ENCODE measurements at regions not wholly inside any gene's neighbourhood (a gene's known extent, or its start where the extent isn't known, plus 50 kb on each side); places are given as distances from the start of the nearest gene placed in this dataset.

DNA sequence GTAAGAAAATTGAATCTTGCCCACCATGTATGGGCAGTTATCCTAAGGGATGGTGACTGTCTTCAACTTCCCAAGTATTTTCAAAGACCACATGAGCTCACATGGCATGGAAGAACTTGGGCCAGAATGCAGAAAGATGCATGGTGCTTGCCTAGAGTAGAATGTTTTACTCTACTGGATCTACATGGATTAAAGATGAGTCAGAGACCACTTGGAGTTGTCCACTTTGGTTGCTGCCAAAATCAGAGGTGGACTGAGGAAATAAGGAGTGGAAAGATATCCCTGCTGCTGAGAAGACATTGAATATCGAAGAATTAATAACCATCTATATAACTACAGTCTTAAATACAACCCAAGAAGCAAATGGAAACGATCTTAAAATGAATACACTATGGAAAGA, 498.1 kb downstream of the NLGN4X start:
- Histone ChIP-seq H3K9me3 (no peaks in the 10 kb centered on the region), H3K4me3 (no peak overlapping the region), H3K27ac (no peak overlapping the region), H3K36me3 (no peaks in the 10 kb centered on the region), H3K4me1 (no peaks in the 10 kb centered on the region), H3K27me3 (no peaks in the 10 kb centered on the region)
- DNase-seq: no peak
- intact Hi-C loops (cut with DNase I; ENCODE audit: low total_unique reads): no loop called here
- TF ChIP-seq, protein P1, sequence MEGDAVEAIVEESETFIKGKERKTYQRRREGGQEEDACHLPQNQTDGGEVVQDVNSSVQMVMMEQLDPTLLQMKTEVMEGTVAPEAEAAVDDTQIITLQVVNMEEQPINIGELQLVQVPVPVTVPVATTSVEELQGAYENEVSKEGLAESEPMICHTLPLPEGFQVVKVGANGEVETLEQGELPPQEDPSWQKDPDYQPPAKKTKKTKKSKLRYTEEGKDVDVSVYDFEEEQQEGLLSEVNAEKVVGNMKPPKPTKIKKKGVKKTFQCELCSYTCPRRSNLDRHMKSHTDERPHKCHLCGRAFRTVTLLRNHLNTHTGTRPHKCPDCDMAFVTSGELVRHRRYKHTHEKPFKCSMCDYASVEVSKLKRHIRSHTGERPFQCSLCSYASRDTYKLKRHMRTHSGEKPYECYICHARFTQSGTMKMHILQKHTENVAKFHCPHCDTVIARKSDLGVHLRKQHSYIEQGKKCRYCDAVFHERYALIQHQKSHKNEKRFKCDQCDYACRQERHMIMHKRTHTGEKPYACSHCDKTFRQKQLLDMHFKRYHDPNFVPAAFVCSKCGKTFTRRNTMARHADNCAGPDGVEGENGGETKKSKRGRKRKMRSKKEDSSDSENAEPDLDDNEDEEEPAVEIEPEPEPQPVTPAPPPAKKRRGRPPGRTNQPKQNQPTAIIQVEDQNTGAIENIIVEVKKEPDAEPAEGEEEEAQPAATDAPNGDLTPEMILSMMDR (IDR thresholded peaks at IDR 0.05): no peak

DNA sequence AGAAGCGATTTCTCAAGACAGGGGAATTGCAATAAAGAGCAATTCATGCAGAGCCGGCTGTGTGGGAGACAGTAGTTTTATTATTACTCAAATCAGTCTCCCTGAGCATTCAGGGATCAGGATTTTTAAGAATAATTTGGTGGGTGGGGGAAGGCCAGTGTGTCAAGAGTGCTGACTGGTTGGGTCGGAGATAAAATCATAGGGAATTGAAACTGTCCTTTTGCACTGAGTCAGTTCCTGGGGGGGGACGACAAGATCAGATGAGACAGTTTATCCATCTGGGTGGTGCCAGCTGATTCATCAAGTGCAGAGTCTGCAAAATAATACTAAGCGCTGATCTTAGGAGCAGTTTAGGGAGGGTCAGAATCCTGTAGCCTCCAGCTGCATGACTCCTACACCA, 502.4 kb downstream of the NLGN4X start:
- H3K4me1 ChIP-seq: no peaks in the 10 kb centered on the region
- H3K36me3 ChIP-seq: no peaks in the 10 kb centered on the region
- H3K9me3 ChIP-seq: no peaks in the 10 kb centered on the region
- H3K4me3 ChIP-seq: no peak overlapping the region
- intact Hi-C loops (cut with DNase I; ENCODE audit: low total_unique reads): no loop called here
- DNase-seq: peak in 1 of 2 donors; percentile 23
- no peaks in the 10 kb centered on the region for H3K27me3 ChIP-seq
- no peak overlapping the region for H3K27ac ChIP-seq
- TF ChIP-seq, protein P1 (IDR thresholded peaks at IDR 0.05): no peak

DNA sequence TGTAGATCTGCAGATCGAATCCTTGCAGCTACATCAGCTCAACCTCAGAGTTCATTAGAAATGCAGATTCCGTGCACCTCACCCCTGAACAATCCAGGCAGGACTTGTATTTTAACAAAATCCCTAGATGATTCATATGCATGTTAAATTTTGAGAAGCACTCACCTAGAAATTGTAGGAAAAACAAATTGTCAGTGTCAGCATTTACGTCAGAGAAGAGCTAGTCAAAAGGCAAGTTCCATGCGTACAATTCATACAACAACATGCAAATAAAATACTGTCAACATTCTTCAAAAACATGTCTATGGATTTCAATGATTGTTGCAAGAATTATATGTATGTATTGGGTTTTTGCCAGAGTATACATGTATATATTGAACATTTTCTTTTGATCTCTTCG, 504.5 kb downstream of the NLGN4X start:
- Histone ChIP-seq H3K4me1 (no peaks in the 10 kb centered on the region), H3K36me3 (no peaks in the 10 kb centered on the region), H3K27ac (no peak overlapping the region), H3K4me3 (no peak overlapping the region), H3K9me3 (no peaks in the 10 kb centered on the region), H3K27me3 (no peaks in the 10 kb centered on the region)
- intact Hi-C loops (cut with DNase I; ENCODE audit: low total_unique reads): no loop called here
- DNase-seq: no peak
- TF ChIP-seq, protein P1 (IDR thresholded peaks at IDR 0.05): no peak

DNA sequence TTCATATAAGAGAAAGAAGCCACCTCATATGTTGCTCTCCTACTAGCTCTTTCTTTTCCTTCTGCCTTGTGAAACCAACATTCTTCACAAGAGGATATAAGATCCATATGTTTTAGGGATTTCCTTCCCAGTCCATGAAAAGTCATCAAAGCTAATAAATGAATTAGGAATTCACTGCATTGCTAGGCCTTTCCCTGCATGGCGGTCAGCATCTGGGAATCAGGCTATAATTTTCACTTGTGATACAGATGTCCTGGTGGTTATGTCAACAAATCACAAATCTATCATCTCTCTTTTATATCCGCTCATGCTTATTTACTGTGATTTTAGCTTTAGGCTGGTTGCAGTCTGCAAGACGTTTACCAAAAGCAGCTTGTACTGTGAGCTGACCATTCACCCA, 510.0 kb downstream of the NLGN4X start:
- TF ChIP-seq, protein P1 (IDR thresholded peaks at IDR 0.05): no peak
- Histone ChIP-seq H3K4me1 (no peaks in the 10 kb centered on the region), H3K27ac (no peak overlapping the region), H3K9me3 (no peaks in the 10 kb centered on the region), H3K36me3 (no peaks in the 10 kb centered on the region), H3K4me3 (no peak overlapping the region), H3K27me3 (no peaks in the 10 kb centered on the region)
- intact Hi-C loops (cut with DNase I; ENCODE audit: low total_unique reads): no loop called here
- DNase-seq: no peak

DNA sequence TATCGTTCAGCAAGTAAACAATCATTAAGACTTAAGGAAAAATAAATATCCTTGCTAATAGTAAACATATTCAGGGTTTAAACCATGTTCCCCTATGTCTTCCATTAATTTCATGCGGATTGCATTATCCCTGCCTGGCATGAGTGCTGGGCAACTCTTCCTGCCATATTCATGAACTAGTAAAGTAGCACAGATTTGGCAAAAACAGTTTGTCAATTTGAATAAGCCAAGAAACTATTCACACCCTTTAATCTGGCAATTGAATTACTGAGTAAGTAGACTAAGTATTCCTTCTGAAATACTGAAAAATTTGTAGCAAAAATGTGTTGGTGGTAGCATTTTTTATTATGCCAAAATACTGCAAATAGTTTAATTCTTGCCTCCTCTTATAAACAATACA, 512.0 kb downstream of the NLGN4X start:
- H3K4me3 ChIP-seq: no peak overlapping the region
- no peak overlapping the region for H3K27ac ChIP-seq
- H3K9me3 ChIP-seq: no peaks in the 10 kb centered on the region
- H3K36me3 ChIP-seq: no peaks in the 10 kb centered on the region
- TF ChIP-seq, protein P1 (IDR thresholded peaks at IDR 0.05): no peak
- H3K27me3 ChIP-seq: no peaks in the 10 kb centered on the region
- intact Hi-C loops (cut with DNase I; ENCODE audit: low total_unique reads): no loop called here
- no peak for DNase-seq
- H3K4me1 ChIP-seq: no peaks in the 10 kb centered on the region

DNA sequence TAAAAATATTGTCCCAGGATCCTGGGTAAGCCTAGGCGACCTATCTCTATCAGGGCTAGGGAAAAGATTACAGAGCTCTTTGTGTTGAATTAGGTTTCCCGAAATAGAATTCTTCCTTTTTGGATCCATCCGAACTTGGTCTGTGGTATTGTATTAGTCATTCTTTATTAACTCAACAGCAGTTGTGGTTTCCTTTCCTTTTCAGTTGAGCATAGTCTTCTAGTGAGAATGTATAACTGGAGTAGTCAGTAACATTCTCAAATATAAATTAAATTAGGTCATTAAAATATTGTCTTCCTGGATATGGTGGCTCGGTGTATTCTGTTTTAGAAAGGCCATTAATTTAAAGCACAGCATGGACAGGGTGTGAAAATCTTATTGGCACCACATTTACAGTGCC, 520.4 kb downstream of the NLGN4X start:
- Histone ChIP-seq H3K36me3 (no peaks in the 10 kb centered on the region), H3K27ac (no peak overlapping the region), H3K27me3 (no peaks in the 10 kb centered on the region), H3K4me1 (no peaks in the 10 kb centered on the region), H3K4me3 (no peak overlapping the region), H3K9me3 (no peaks in the 10 kb centered on the region)
- intact Hi-C loops (cut with DNase I; ENCODE audit: low total_unique reads): no loop called here
- no peak for DNase-seq
- TF ChIP-seq, protein P1 (IDR thresholded peaks at IDR 0.05): no peak

All from tibial artery (tissue), 4 donors.